ENCODE measurements at regions not wholly inside any gene's neighbourhood (a gene's known extent, or its start where the extent isn't known, plus 50 kb on each side); places are given as distances from the start of the nearest gene placed in this dataset.
A peak's percentile ranks its signal among the peaks of the same experiment; 100 is the strongest.

DNA sequence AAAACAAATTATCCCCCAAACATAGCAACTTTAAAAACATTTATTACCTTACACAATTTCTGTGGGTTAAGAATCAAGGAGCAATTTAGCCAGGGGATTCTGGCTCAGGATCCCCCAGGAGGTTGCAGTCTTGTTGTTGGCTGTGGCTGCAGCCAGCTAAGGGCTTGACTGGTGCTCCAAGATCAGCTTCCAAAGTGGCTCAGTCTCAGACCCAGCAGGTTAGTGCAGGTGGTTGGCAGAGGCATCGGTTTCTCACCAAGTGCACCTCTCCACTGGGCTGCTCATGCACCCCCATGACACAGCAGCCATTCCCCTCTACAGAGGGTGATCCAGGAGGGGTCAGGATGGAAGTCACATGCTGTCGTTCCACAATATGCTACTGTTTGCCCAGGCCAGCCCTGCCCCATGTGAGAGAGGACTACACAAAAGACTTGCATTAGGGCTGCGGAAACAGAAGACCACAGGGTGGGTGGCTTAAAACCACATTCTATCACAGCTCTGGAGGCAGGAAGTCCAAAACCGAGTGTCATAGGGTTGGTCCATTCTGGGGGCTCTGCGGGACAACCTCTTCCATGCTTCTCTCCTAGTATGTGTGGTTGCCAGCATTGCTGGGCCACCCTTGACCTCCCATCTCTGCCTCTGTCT is 125.8 kb downstream of the C6orf118 start:
- intact Hi-C loops (cut with micrococcal nuclease; ENCODE audit: unreplicated experiment) = no loop called here
- Mint-ChIP-seq H3K27ac (ENCODE audit: unreplicated experiment) (no peak overlapping the region), H3K4me3 (ENCODE audit: low read depth, unreplicated experiment) (no peak overlapping the region), H3K36me3 (ENCODE audit: insufficient read depth, unreplicated experiment) (peaks cover 9% of the 10 kb centered on the region), H3K9me3 (ENCODE audit: low read depth, unreplicated experiment) (no peaks in the 10 kb centered on the region), H3K27me3 (ENCODE audit: unreplicated experiment) (no peaks in the 10 kb centered on the region), H3K4me1 (ENCODE audit: low read depth, unreplicated experiment) (peaks cover 46% of the 10 kb centered on the region)
- no TSS peak for BruUV-seq (replicated peaks)
- TF ChIP-seq, protein P1, sequence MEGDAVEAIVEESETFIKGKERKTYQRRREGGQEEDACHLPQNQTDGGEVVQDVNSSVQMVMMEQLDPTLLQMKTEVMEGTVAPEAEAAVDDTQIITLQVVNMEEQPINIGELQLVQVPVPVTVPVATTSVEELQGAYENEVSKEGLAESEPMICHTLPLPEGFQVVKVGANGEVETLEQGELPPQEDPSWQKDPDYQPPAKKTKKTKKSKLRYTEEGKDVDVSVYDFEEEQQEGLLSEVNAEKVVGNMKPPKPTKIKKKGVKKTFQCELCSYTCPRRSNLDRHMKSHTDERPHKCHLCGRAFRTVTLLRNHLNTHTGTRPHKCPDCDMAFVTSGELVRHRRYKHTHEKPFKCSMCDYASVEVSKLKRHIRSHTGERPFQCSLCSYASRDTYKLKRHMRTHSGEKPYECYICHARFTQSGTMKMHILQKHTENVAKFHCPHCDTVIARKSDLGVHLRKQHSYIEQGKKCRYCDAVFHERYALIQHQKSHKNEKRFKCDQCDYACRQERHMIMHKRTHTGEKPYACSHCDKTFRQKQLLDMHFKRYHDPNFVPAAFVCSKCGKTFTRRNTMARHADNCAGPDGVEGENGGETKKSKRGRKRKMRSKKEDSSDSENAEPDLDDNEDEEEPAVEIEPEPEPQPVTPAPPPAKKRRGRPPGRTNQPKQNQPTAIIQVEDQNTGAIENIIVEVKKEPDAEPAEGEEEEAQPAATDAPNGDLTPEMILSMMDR (IDR thresholded peaks at IDR 0.05; ENCODE audit: unreplicated experiment) = no peak
- DNase-seq = no peak
- CTCF ChIA-PET = no interaction called here

DNA sequence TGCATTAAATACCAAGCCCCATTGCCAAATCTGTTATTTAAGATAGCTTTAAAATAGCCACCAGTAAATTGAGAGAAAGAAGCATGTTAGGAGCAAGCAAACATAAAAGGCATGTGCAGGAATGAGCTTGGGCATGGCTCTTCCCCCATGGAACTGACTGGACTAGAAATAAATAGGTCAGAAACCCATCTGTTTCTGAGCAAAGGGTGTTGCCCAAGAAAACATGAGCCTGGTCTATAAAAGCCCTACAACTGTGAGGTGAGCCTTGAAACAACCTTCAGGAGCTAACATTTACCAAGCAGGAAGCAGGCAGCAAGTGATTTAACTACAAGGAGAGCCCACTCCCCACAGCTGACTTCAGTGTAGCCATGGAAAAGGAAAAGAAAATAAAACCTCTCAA is 126.3 kb downstream of the C6orf118 start:
- intact Hi-C loops (cut with micrococcal nuclease; ENCODE audit: unreplicated experiment) = no loop called here
- TF ChIP-seq, protein P1 (IDR thresholded peaks at IDR 0.05; ENCODE audit: unreplicated experiment) = no peak
- Mint-ChIP-seq H3K4me3 (ENCODE audit: low read depth, unreplicated experiment) (no peak overlapping the region), H3K36me3 (ENCODE audit: insufficient read depth, unreplicated experiment) (peaks cover 9% of the 10 kb centered on the region), H3K27me3 (ENCODE audit: unreplicated experiment) (no peaks in the 10 kb centered on the region), H3K9me3 (ENCODE audit: low read depth, unreplicated experiment) (peaks cover 2% of the 10 kb centered on the region), H3K27ac (ENCODE audit: unreplicated experiment) (no peak overlapping the region), H3K4me1 (ENCODE audit: low read depth, unreplicated experiment) (peaks cover 48% of the 10 kb centered on the region)
- no TSS peak for BruUV-seq (replicated peaks)
- CTCF ChIA-PET = no interaction called here
- no peak for DNase-seq

DNA sequence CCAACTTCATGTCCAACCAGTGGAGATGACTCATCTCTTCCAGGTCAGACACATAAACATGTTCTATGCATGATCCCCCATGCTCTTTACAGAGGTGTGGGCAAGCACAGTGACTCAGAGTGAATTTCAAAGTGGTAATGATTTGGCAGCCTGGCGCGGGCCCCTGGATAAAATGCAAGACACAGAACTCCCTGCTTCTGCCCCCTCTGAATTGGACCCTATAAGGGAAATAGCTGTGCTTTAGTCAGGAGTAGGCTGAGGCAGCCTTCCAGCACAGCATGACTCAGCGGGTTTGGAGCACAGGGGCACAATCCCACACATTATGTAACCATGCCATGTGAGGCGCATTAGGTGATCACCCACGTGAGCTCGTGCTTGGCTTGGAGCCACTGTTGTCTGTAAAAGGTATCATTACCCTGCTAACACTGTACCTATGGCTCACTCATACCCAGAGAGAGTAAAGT is 127.4 kb downstream of the C6orf118 start:
- DNase-seq = peak; percentile 55
- Mint-ChIP-seq H3K36me3 (ENCODE audit: insufficient read depth, unreplicated experiment) (peaks cover 9% of the 10 kb centered on the region), H3K27me3 (ENCODE audit: unreplicated experiment) (no peaks in the 10 kb centered on the region), H3K9me3 (ENCODE audit: low read depth, unreplicated experiment) (peaks cover 3% of the 10 kb centered on the region), H3K27ac (ENCODE audit: unreplicated experiment) (peak overlapping the region; percentile 67), H3K4me1 (ENCODE audit: low read depth, unreplicated experiment) (peaks cover 51% of the 10 kb centered on the region), H3K4me3 (ENCODE audit: low read depth, unreplicated experiment) (no peak overlapping the region)
- intact Hi-C loops (cut with micrococcal nuclease; ENCODE audit: unreplicated experiment) = no loop called here
- CTCF ChIA-PET = no interaction called here
- no TSS peak for BruUV-seq (replicated peaks)
- TF ChIP-seq, protein P1 (IDR thresholded peaks at IDR 0.05; ENCODE audit: unreplicated experiment) = no peak

DNA sequence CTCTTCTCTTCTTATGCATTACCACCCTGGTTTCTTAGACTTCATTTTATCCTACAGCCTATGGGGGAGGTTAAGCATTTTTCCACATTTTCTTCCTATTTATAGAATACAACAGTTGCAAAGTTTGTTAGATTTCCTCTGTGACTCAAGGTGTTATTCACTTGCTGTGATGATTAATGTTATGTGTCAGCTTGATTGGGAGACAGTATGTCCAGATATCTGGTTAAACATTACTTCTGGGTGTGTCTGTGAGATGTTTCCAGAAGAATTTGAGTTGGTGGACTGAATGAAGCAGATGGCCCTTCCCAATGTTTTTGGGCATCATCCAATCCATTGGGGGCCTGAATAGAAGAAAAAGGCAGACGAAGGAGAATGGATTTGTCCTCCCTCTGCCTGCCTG is 131.3 kb downstream of the C6orf118 start:
- Mint-ChIP-seq H3K4me3 (ENCODE audit: low read depth, unreplicated experiment) (no peak overlapping the region), H3K27ac (ENCODE audit: unreplicated experiment) (peak overlapping the region; percentile 79), H3K9me3 (ENCODE audit: low read depth, unreplicated experiment) (peaks cover 6% of the 10 kb centered on the region), H3K27me3 (ENCODE audit: unreplicated experiment) (no peaks in the 10 kb centered on the region), H3K36me3 (ENCODE audit: insufficient read depth, unreplicated experiment) (peaks cover 9% of the 10 kb centered on the region), H3K4me1 (ENCODE audit: low read depth, unreplicated experiment) (peaks cover 30% of the 10 kb centered on the region)
- TF ChIP-seq, protein P1 (IDR thresholded peaks at IDR 0.05; ENCODE audit: unreplicated experiment) = no peak
- CTCF ChIA-PET = no interaction called here
- DNase-seq = no peak
- intact Hi-C loops (cut with micrococcal nuclease; ENCODE audit: unreplicated experiment) = no loop called here
- no TSS peak for BruUV-seq (replicated peaks)
